ENCODE measurements at regions not wholly inside any gene's neighbourhood (a gene's known extent, or its start where the extent isn't known, plus 50 kb on each side); places are given as distances from the start of the nearest gene placed in this dataset.

DNA sequence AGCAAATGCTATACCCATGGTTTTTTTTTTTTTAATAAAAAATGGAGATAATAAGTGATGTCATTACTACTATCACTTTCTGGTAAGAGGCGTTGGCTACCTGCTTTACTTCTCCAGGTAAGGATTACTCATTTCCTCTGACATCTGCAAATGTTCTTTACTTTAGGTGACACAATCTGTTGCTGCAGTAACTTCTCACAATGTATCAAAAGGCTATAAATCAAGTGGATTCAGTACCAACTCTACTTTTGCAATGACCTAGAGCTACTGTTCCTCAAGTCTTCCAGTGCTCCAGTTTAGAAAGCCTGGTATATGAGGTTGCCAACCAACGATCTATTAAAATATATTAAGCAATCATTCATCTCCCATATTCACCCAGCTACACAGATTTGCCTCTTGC lies 129.1 kb downstream of the PLK2 start:
- H3K79me2 ChIP-seq (ENCODE audit: low read depth), result no peaks in the 10 kb centered on the region
- H3K9me3 Mint-ChIP-seq, result peaks cover 3% of the 10 kb centered on the region
- no peaks in the 10 kb centered on the region for H3F3A ChIP-seq (ENCODE audit: low read depth)
- H3K36me3 Mint-ChIP-seq, result no peaks in the 10 kb centered on the region
- H3K9me3 ChIP-seq (ENCODE audit: low read depth), result no peaks in the 10 kb centered on the region
- H3K4me3 ChIP-seq, result no peak overlapping the region
- no peaks in the 10 kb centered on the region for H3K4me1 ChIP-seq
- TF ChIP-seq EZH2phosphoT487 (IDR thresholded peaks at IDR 0.05) (no peak), CTCF (IDR thresholded peaks at IDR 0.05) (no peak), EZH2 (IDR thresholded peaks at IDR 0.05) (no peak)
- no peak overlapping the region for H3K27ac Mint-ChIP-seq
- H3K4me3 Mint-ChIP-seq, result no peak overlapping the region
- no peak overlapping the region for H2AFZ ChIP-seq (replicated peaks)
- H3K36me3 ChIP-seq, result no peaks in the 10 kb centered on the region
- H3K27ac ChIP-seq, result no peak overlapping the region
- H3K9ac ChIP-seq, result no peak overlapping the region
- no peaks in the 10 kb centered on the region for H3K4me1 Mint-ChIP-seq
- peaks cover 5% of the 10 kb centered on the region for H3K27me3 Mint-ChIP-seq (ENCODE audit: insufficient read depth, low read depth)
- H3K4me2 ChIP-seq, result no peak overlapping the region
- no peaks in the 10 kb centered on the region for H4K20me1 ChIP-seq (ENCODE audit: low read depth)
- DNase-seq (ENCODE audit: low spot score), result no peak
- no peaks in the 10 kb centered on the region for H3K27me3 ChIP-seq

GRCh38 chr5:58327289-58327688 lies 132.6 kb downstream of the PLK2 start:
- Histone ChIP-seq H3K79me2 (ENCODE audit: low read depth) (no peaks in the 10 kb centered on the region), H3K36me3 (no peaks in the 10 kb centered on the region), H3K27me3 (no peaks in the 10 kb centered on the region), H3K9ac (no peak overlapping the region), H4K20me1 (ENCODE audit: low read depth) (no peaks in the 10 kb centered on the region), H3K9me3 (ENCODE audit: low read depth) (no peaks in the 10 kb centered on the region), H3K4me1 (no peaks in the 10 kb centered on the region), H3K4me3 (no peak overlapping the region), H3K27ac (no peak overlapping the region), H3K4me2 (no peak overlapping the region), H2AFZ (replicated peaks) (no peak overlapping the region), H3F3A (ENCODE audit: low read depth) (no peaks in the 10 kb centered on the region)
- no peaks in the 10 kb centered on the region for H3K36me3 Mint-ChIP-seq
- no peak for DNase-seq (ENCODE audit: low spot score)
- H3K27ac Mint-ChIP-seq, result no peak overlapping the region
- H3K27me3 Mint-ChIP-seq (ENCODE audit: insufficient read depth, low read depth), result no peaks in the 10 kb centered on the region
- H3K9me3 Mint-ChIP-seq, result no peaks in the 10 kb centered on the region
- no peaks in the 10 kb centered on the region for H3K4me1 Mint-ChIP-seq
- no peak for TF ChIP-seq EZH2 (IDR thresholded peaks at IDR 0.05)
- no peak for TF ChIP-seq EZH2phosphoT487 (IDR thresholded peaks at IDR 0.05)
- TF ChIP-seq CTCF (IDR thresholded peaks at IDR 0.05), result no peak
- no peak overlapping the region for H3K4me3 Mint-ChIP-seq

DNA sequence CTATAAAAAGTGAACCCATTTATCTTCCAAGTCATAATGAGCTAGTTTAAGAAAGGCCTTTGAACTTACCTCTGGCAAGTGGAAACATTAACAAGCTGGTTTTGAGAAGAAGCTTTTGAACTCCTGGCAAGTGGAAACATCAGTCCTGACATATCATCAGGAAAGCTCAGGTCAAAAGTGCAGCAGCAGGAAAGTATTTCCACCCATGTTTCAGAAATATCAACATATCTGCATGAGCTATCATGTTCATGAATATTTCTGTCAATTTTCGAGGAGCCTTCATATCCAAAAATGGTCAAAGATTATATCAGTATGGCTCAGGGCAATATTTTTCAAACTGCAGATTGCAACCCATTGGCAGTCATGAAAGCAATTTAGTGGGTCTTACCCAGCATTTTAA lies 133.9 kb downstream of the PLK2 start:
- H3K27me3 Mint-ChIP-seq (ENCODE audit: insufficient read depth, low read depth), result no peaks in the 10 kb centered on the region
- no peaks in the 10 kb centered on the region for H4K20me1 ChIP-seq (ENCODE audit: low read depth)
- H3K4me3 Mint-ChIP-seq, result no peak overlapping the region
- H3K4me1 Mint-ChIP-seq, result no peaks in the 10 kb centered on the region
- no peak overlapping the region for H2AFZ ChIP-seq (replicated peaks)
- no peaks in the 10 kb centered on the region for H3K27me3 ChIP-seq
- no peaks in the 10 kb centered on the region for H3K9me3 ChIP-seq (ENCODE audit: low read depth)
- H3K9me3 Mint-ChIP-seq, result no peaks in the 10 kb centered on the region
- H3K4me3 ChIP-seq, result no peak overlapping the region
- H3K79me2 ChIP-seq (ENCODE audit: low read depth), result no peaks in the 10 kb centered on the region
- TF ChIP-seq EZH2 (IDR thresholded peaks at IDR 0.05), result no peak
- no peak for TF ChIP-seq EZH2phosphoT487 (IDR thresholded peaks at IDR 0.05)
- no peak for TF ChIP-seq CTCF (IDR thresholded peaks at IDR 0.05)
- no peaks in the 10 kb centered on the region for H3K36me3 ChIP-seq
- H3K4me1 ChIP-seq, result no peaks in the 10 kb centered on the region
- no peak overlapping the region for H3K27ac Mint-ChIP-seq
- no peak overlapping the region for H3K27ac ChIP-seq
- H3F3A ChIP-seq (ENCODE audit: low read depth), result no peaks in the 10 kb centered on the region
- no peak for DNase-seq (ENCODE audit: low spot score)
- no peak overlapping the region for H3K9ac ChIP-seq
- no peaks in the 10 kb centered on the region for H3K36me3 Mint-ChIP-seq
- no peak overlapping the region for H3K4me2 ChIP-seq

- H3K4me3 ChIP-seq, result no peak overlapping the region
- H2AFZ ChIP-seq (replicated peaks), result peak overlapping the region; percentile 41
- no peaks in the 10 kb centered on the region for H3K27me3 Mint-ChIP-seq (ENCODE audit: insufficient read depth, low read depth)
- H3K27ac Mint-ChIP-seq, result no peak overlapping the region
- H3K79me2 ChIP-seq (ENCODE audit: low read depth), result no peaks in the 10 kb centered on the region
- H3K9ac ChIP-seq, result no peak overlapping the region
- DNase-seq (ENCODE audit: low spot score), result no peak
- TF ChIP-seq CTCF (IDR thresholded peaks at IDR 0.05) (no peak), EZH2phosphoT487 (IDR thresholded peaks at IDR 0.05) (no peak), EZH2 (IDR thresholded peaks at IDR 0.05) (no peak)
- H3K9me3 ChIP-seq (ENCODE audit: low read depth), result no peaks in the 10 kb centered on the region
- H3K36me3 ChIP-seq, result no peaks in the 10 kb centered on the region
- no peaks in the 10 kb centered on the region for H3K36me3 Mint-ChIP-seq
- H3K9me3 Mint-ChIP-seq, result no peaks in the 10 kb centered on the region
- H3K4me1 ChIP-seq, result no peaks in the 10 kb centered on the region
- H3K4me1 Mint-ChIP-seq, result no peaks in the 10 kb centered on the region
- no peaks in the 10 kb centered on the region for H3K27me3 ChIP-seq
- H4K20me1 ChIP-seq (ENCODE audit: low read depth), result no peaks in the 10 kb centered on the region
- H3K27ac ChIP-seq, result no peak overlapping the region
- H3K4me3 Mint-ChIP-seq, result no peak overlapping the region
- H3K4me2 ChIP-seq, result no peak overlapping the region
- H3F3A ChIP-seq (ENCODE audit: low read depth), result no peaks in the 10 kb centered on the region
Observed at GRCh38 chr5:58322453-58322852, 137.4 kb downstream of the PLK2 start.
